Activated T-helper 1 cell treated with anti-CD3 and anti-CD28 coated beads, Interleukin-2, amount 50 U/mL, for 16 hours (primary cell): ENCODE measurements at regions not wholly inside any gene's neighbourhood (a gene's known extent, or its start where the extent isn't known, plus 50 kb on each side); places are given as distances from the start of the nearest gene placed in this dataset.
"Not testable (repeated sequence)": the region's sequence is repeated elsewhere in the genome, so short reads cannot be mapped to it uniquely, and the experiment has no call there.

Source experiments
- DNase-seq, 2 donors: peaks; one replicate each; pipeline ENCODE4 v3.0.0-alpha.2; 2020; ENCODE audit warnings: low read depth in 1 of 2, low spot score in 1 of 2

DNA sequence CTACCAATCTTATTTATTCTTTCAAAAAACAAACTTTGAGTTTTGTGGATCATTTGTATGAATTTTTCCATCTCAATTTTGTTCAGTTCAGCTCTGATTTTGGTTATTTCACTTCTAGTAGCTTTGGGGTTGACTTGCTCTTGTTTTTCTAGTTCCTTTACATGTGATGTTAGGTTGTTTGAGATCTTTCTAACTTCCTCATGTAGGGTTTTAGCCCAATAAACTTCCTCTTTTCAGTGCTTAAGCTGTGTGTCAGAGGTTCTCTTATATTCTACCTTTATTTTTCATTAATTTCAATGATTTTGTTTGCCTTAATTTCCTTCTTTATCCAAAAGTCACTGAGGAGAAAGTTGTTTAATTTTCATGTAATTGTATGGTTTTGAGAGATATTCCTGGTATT, 860.4 kb upstream of the FBXO33 start:
- no peak for DNase-seq

DNA sequence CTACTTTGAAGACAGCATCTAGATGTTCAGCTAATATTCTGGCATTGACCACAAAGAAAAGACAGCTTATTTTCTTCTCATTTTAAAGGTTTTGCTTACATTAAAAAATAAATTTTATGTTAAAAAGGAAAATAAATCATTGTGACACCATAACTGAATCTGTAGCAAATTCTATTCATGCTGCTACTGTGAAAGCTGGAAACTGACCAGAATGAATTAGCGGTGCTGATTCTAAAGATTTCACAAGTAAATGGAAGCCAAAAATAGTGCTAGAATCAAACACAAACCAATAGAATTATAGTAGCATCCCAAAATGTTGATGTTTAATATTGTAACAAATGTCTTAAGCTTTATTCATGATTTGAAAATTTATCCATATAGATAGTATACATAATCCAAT, 850.0 kb upstream of the FBXO33 start:
- no peak for DNase-seq

DNA sequence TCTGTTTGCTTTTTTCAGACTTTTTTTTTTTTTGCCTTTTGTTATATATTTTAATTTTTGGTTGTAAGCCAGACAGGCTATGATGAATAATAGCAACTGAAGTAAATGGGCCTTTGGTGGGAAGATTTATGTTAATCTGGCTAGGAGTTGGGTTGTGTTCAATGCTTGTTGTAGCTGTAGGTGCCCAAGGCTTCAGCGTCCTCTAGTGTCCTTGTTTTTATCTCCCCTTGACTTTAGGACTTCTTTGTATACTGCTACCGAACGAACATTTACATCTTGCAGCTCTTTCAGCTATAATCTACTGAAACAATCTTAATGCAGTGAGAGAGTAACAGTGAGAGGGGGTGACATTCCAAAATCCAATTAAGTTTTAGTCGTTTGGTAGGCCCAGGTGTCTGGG, 848.4 kb upstream of the FBXO33 start:
- no peak for DNase-seq

DNA sequence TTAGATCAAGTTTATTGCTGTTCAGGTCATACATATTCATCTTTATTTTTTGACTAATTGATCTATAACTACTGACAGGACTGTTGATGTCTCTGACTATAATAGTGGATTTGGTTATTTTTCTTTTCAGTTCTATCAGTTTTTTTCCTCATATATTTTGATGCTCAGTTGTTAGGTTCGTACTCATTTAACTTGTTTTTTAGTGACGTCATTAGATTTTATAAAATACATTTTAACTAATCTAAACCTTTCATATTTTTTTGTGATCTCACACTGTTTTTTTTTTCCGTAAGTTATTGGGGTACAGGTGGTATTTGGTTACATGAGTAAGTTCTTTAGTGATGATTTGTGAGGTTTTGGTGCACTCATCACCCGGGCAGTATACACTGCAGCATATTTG, 841.2 kb upstream of the FBXO33 start:
- DNase-seq, result no peak

DNA sequence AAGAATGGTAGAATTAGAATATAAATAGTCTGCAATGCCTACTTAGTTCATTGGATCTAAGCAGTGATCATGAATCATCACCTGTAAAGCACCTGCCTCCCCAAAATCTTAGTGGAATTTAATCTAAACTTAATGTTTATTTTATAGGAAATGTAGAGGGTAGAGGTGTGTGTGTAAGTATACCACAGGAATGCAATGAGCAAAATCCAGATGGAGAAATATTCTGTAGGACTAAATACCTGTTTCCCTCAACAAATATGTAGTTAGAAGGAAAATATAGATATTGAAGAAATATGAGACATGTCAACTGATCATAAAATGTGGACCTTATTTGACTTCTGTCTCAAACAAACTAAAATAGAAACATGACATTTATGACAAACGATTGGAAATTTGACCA, 839.2 kb upstream of the FBXO33 start:
- DNase-seq, result no peak

DNA sequence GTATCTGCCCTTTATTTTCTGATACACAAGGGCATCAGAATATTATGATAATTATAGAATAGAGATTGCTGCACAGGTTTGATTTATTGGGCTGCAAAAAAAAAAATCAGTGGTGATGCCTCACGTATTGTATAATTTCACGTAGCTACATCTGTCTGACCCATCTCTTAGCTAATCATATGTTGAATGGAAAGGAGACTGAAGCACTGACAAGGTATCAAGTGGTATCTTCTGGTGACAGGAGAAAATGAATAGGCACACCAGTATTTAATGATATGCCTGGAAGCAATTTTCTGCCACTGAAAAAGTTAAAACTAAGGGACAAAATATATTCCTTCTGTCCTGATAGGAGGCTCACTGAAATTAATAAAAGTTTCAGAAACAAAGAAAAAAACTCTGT, 837.2 kb upstream of the FBXO33 start:
- DNase-seq, result no peak

DNA sequence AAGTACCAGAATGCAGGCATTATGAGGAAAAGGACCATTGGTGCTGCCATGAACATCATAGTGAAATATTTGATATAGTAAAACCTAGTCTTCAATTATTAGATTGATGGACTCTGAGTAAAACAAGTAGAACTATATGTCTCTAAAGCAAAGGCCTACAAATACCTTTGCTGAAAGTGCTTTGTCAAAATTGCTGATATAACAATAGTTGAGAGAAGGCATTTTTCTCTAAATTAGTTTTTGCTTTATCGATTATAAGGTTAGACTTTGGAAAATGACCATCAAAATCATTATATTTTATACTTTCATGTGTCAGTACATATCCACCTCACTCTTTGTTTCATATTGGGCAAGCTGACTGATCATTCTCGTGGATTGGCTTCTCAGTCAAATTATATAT, 836.0 kb upstream of the FBXO33 start:
- no peak for DNase-seq

DNA sequence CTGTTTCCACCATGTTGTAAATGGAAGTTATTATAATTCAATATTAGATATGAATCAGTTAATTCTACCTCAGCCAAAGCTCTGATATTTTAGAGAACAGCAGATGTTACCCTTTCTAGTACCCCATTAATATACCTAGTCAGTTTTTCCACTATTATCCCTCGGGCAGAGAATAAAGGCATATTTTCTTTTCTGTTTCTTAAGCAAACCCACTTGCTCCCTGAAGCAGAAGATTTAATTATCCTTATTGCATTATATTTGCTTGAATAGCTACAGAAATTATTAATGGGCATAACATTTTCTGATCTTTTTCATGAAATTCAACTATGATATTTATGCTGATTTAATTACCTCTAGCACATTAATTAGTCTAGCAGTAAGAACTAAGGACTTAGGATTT, 832.9 kb upstream of the FBXO33 start:
- DNase-seq, result no peak

DNA sequence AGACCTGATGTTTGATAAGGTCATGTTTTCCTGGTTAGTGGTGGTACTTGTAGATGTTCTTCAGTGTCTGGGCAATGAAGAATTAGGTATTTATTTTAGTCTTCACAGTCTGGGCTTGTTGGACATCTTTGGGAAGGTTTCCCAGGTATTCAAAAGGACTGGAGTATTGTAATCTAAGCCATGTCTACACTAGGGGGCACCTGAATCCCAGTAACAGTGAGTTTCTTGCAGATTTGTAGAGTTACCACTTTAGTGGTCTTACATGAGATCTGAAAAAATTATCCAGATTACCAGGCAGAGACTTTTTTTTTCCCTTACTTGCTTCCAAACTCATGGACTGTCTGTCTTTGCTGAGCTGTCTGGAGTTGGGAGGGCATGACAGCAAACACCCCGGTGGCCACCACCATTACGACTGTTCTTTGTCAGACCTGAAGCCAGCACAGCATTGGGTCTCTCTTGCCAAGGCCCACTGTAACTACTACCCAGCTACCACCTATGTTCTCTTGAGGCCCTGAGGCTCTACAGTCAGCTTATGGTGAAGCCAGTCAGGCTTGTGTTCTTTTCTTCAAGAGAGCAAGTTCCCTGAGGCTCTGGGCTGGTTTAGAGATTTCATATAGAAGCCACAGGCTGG, 820.7 kb upstream of the FBXO33 start:
- no peak for DNase-seq

DNA sequence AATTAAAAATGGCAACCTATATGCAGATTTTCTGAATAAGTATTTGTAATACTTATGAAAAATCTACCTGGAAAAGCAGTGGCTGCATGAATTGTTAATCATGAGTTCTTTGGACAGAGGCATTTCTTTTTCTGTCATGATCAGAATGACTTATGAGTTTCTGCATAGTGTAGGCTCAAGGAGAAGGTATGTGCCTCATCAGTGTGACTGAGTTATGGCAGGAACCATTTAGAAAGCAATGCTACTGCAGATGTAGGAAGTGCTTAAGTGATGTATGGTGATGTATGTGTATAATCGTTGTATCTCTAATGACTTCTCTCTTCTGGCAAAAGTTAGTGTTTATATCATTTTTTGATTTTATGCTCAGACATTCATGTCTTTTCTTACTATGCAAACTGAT, 816.4 kb upstream of the FBXO33 start:
- no peak for DNase-seq

DNA sequence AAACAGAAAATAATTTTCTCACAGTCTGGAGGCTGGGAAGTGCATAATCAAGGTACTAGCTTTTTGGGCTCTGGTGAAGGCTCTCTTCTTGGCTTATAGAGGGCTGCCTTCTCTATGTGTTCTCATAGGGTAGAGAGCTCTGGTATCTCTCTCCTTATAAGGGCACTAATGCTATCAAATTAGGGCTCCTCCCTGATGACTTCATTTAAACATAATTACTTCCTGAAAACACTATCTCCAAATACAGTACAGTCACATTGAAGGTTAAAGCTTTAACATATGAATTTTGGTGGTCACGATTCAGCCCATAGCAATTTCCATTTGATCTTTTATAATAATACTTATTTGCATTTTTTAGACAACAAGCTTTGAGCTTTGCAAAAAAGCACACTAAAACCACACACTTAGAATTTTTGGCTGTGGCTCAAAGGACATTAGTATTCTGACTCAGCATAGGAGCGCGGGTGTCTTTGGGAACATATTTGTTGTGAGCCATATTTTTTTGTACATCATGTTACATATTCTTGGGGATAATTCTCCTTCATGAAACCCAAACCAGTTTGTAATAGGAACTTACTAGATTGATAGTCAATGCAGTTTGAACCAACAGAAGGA, 808.1 kb upstream of the FBXO33 start:
- DNase-seq, result no peak

DNA sequence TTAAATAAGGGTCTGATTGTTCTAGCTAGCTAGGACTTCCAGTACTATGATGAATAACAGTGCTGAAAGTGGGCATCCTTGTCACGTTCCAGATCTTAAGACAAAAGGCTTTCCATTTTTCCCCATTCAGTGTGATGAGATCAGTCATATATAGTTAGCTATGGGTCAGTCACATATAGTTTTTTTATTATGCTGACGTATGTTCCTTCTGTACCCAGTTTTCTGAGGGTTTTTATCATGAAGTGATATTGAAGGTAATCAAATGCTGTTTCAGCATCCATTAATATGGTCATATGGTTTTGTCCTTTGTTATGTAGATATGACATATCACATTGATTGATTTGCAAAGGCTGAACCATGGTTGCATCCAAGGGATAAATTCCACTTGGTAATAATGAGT, 800.1 kb upstream of the FBXO33 start:
- no peak for DNase-seq

DNA sequence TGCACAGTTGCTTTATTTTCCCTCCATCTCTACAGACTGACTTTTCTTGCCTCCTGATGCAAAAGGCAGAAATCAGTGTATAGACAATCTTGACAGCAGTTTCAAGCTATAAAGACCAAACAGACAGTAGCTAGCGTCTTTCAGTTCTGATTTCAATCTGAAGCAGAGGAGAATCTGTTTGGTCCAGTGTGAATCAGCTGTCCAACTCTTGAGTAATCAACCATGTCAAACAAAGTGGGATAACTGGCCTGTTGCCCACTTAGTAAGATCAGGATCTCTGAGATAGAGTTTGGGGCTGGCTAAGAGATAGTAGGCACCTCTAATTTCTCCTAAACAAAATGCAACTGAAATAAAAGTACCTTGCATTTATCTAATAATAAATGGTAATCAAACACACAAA, 797.4 kb upstream of the FBXO33 start:
- no peak for DNase-seq

DNA sequence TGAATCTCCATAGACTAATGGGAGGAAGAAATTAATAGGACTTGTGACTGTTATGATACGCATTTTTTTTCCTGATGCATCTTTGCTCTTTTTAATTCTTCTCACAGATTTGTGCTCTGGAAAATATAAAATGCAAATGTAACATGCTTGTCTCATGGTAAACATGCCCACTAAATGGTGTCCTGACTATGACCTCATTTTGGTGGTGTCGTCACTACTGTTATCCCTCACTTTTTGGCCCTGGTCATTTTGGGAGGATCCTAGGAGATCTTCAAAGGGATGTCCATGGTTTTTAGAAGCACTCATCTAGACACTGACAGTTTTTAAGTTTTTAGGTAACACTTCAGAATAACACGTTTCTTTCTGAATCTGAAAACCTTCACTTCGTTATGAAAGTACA, 790.8 kb upstream of the FBXO33 start:
- no peak for DNase-seq

DNA sequence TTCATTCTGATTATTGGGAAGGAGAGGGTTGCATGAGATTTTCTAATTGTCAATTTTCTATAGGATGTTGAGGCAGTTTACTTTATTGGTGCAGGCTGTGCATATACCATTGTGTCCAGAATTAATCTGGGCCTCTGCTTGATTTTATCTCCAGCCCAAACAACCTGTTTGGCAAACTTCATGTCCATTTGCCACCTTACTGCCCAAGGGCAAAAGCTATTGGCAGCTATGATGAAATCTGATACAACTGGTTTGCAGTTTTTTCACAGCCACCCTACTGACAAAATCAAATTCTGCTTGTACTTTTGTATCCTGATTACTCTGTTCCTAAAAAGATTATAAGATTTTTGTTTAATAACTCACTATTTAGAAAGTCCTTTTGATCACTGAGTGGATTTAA, 789.2 kb upstream of the FBXO33 start:
- no peak for DNase-seq

DNA sequence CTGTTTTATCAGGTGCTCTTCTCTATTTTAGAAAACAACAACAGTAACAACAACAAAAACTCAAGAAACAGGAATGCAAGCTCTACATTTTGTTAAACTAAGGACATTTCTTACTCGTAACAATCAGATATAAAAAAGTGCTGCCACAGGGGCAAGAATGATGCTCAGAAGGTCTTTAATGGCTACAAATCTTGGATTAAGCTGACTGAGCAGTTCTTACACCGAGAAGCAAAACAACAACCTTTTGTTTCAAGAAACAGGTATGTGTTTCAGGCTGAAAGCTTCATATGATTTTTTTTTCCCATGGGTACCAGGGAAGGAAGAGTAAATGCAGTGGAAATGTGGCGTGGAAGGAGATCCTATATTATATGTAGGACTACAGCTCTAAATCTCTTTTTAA, 786.8 kb upstream of the FBXO33 start:
- DNase-seq, result no peak

DNA sequence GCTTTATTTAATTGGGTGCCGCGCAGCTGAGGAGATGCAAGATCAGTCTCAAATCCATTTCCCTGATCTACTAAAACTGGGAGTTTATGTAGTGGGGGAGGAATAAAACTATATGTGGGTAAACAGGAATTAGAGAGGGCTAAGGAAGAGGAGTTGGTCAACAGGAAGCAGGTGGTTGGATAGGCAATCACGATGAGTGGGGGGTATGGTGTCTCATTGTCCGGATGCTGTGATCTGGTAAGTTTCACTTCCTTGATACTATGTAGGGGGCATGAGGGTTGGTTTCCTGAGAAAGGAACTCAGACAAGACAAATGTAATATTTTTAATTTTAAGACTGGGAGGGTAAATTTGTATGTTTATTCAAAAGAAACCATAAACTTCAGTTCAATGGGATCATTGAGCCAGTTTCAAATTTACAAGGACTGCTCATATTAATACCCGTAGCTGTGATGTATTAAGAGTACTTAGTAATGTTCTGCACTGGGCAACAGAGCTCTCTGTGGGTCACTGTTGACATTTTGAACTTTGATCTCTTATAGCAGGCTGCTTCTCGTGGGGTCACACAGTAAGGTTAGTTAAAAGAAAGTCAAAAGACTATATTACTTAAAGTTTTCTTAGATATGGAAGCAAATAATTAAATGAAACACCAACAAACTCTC, 786.2 kb upstream of the FBXO33 start:
- no peak for DNase-seq

DNA sequence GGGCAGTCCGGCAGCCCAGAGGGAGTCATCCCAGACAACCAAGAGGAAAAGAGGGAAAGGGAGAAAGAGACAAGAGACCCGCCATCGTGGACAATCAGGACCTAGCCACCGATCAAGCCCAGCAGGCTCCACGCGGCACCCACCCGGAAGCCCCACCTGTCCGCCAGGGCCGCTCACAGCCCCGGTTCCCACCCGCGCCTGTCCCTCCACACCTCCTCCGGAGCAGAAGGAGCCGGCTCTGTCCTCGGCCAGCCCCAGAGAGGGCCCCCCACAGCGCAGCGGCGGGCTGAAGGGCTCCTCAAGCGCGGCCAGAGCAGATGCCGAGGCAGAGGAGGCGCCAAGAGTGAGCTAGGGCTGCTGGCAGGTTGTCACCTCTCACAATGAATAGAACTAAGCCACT, 784.7 kb upstream of the FBXO33 start:
- DNase-seq, result no peak

DNA sequence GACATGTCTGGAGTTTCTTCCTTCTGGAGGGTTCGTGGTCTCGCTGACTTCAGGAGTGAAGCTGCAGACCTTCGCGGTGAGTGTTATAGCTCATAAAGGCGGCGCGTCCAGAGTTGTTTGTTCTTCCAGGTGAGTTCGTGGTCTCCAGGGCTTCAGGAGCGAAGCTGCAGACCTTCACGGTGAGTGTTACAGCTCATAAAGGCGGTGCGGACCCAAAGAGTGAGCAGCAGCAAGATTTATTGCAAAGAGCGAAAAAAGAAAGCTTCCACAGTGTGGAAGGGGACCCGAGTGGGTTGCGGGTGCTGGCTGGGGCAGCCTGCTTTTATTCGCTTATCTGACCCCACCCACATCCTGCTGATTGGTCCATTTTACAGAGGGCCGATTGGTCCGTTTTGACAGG, 784.2 kb upstream of the FBXO33 start:
- not testable (repeated sequence) for DNase-seq

DNA sequence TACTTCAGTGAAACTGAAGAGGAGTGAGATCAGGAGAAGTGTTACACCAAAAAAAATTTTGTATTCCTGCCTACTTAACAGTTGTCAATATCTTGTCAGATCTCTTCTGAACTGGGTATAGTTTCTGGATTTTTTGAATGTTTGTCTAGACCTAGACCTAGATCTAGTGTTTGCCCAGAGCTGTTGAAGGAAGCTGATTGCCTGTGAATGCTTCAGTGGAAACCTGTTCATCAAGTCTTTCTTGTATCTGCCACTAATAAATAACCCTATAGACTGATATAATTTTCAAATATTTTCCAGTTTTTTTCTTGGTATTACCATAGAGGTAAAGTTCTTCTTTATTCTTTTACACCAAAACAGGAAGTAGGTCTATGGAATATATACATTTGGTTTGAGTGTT, 781.5 kb upstream of the FBXO33 start:
- DNase-seq, result no peak

DNA sequence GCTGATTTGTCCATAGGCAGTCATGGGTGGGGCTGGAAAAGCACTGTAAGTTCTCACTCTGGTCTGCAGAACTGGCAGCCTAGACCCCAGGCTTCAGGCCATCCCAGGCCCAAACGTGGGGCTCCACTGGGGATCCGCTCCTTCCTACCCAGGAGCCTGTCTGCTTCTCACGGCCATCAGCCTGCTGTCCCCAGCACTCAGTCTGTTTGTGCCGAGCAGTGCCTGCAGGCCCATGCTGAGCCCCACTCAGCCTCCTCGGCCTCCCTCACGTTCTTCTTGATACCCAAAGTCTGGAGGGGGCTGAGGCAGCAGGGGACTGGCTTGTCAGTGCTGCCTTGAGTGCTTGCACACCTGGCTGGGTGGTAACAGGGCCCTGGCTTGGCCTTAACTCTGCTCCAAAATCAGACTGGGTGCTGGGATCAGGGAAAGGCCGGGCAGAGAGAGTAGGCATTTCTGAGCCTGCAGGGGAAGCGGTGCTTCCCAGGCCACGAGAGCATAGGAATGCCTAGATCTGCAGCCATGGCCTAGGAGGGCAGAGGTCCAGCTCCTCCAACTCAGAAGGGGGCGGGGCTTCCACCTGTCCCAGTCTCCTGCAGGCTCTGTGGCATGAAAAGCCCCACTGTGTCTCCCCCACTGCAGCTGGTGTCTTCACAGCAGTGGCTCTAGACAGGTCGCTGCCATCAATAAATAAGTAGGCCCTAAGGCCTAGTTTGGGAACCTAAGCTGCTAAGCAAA, 772.4 kb upstream of the FBXO33 start:
- no peak for DNase-seq

DNA sequence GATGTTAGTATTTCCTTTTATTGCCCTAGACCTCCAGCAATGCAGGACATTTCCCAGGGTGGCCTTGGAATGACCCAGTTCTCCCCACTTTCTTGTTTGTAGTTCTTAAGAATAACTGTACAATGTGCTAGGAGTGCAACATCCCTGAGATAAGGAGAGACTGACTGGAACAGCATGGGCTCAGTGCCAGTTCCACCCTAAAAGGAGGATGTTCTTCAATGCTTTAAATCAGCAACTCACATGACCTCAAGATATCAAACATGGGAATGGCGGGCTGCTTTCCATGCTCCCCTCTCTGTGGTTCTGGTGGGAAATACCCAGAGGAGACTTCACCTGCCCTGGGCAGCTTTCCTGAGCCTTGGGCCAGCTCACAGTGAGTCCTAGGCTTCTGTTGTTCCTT, 766.9 kb upstream of the FBXO33 start:
- DNase-seq, result no peak
